ENCODE measurements at regions not wholly inside any gene's neighbourhood (a gene's known extent, or its start where the extent isn't known, plus 50 kb on each side); places are given as distances from the start of the nearest gene placed in this dataset.

GRCh38 chr2:18387441-18388206, 172.8 kb downstream of the RDH14 start (continued):
- no peak for TF ChIP-seq NFE2L2 (IDR thresholded peaks at IDR 0.05; ENCODE audit: low read depth, low read length)

- no peaks in the 10 kb centered on the region for H3K36me3 ChIP-seq (ENCODE audit: control insufficient read depth, insufficient read depth, low read length)
- H3K18ac ChIP-seq (ENCODE audit: low read depth, low read length) = no peak overlapping the region
- H2AK5ac ChIP-seq (ENCODE audit: low read depth, low read length) = no peak overlapping the region
- H3K56ac ChIP-seq (ENCODE audit: extremely low read depth, insufficient read depth, low read length) = no peak overlapping the region
- H2BK120ac ChIP-seq (ENCODE audit: low read depth, low read length) = no peak overlapping the region
- in situ Hi-C loops (cut with MboI; ENCODE audit: low sequenced_read_pairs) = loop anchor here (5.0 kb wide), 1 partner anchor 527 kb away; no protein-coding TSS in a partner anchor
- H3K79me1 ChIP-seq (ENCODE audit: low read depth in 1 of 2, low read length in 2 of 2) = no peaks in the 10 kb centered on the region
- H2BK5ac ChIP-seq (ENCODE audit: low read depth, low read length, poor library complexity, severe bottlenecking) = no peak overlapping the region
- ChIA-PET POLR2A (ENCODE audit: unreplicated experiment) (no interaction called here), CTCF (no interaction called here)
- H3K9ac ChIP-seq (ENCODE audit: low read depth, low read length) = no peak overlapping the region
- H4K8ac ChIP-seq (ENCODE audit: low read depth in 2 of 2, low read length in 2 of 2) = no peak overlapping the region
- no peak overlapping the region for H3K14ac ChIP-seq (replicated peaks; ENCODE audit: low read depth, low read length)
- H2AFZ ChIP-seq (replicated peaks; ENCODE audit: low read length, poor library complexity) = no peak overlapping the region
- no peaks in the 10 kb centered on the region for H3K9me3 ChIP-seq (ENCODE audit: control insufficient read depth, insufficient read depth, low read length)
- WGBS, 2 experiments (ENCODE audit: extremely low coverage in 2 of 2, insufficient read length in 1 of 2) = no CpG with 5 or more reads among the region's 1 CpG
- intact Hi-C loops (cut with micrococcal nuclease) = no loop called here
- H2BK15ac ChIP-seq (ENCODE audit: low read depth, low read length) = no peak overlapping the region
- H3K27me3 ChIP-seq (ENCODE audit: control insufficient read depth, insufficient read depth, low read length) = no peaks in the 10 kb centered on the region; the same call in 1 of the 2 replicates
- no peak overlapping the region for H4K5ac ChIP-seq (ENCODE audit: low read depth, low read length)
- H4K20me1 ChIP-seq (ENCODE audit: insufficient read depth, low read length) = no peaks in the 10 kb centered on the region
- ATAC-seq (ENCODE audit: low read depth) (no peak), DNase-seq (peak; percentile 25)
- H3K4me3 ChIP-seq (ENCODE audit: insufficient read depth, low read depth, low read length) = no peak overlapping the region
- no peak overlapping the region for H3K23ac ChIP-seq (ENCODE audit: low read depth, low read length)
- no peaks in the 10 kb centered on the region for H3K9me1 ChIP-seq (ENCODE audit: insufficient read depth, low read length)
- no peak overlapping the region for H2AK9ac ChIP-seq (replicated peaks; ENCODE audit: low read depth, low read length, poor library complexity)
- no peaks in the 10 kb centered on the region for H3K4me1 ChIP-seq (ENCODE audit: control insufficient read depth, insufficient read depth, low read length)
- H3K27ac ChIP-seq (ENCODE audit: insufficient read depth, low read length) = no peak overlapping the region
- H4K91ac ChIP-seq (ENCODE audit: insufficient read depth, low read depth, low read length) = no peak overlapping the region
- BruUV-seq (replicated peaks) = no TSS peak
- H3K4me2 ChIP-seq (ENCODE audit: low read depth, low read length) = no peak overlapping the region
- no peak overlapping the region for H2BK20ac ChIP-seq (ENCODE audit: low read depth, low read length)
- no peak overlapping the region for H3K4ac ChIP-seq (ENCODE audit: low read depth, low read length)
- no peak for TF ChIP-seq USF2 (IDR thresholded peaks at IDR 0.05; ENCODE audit: low read depth, low read length)
- no peak for TF ChIP-seq BHLHE40 (IDR thresholded peaks at IDR 0.05; ENCODE audit: low read depth, low read length)
- TF ChIP-seq CTCF (conservative IDR thresholded peaks at IDR 0.05; ENCODE audit: low read depth, low read length) = no peak
- TF ChIP-seq RCOR1 (IDR thresholded peaks at IDR 0.05; ENCODE audit: insufficient replicate concordance, low read length) = no peak
- no peak for TF ChIP-seq MAFK (IDR thresholded peaks at IDR 0.05; ENCODE audit: low read depth, low read length)
- TF ChIP-seq CHD1 (IDR thresholded peaks at IDR 0.05; ENCODE audit: low read depth, low read length) = no peak
- TF ChIP-seq RFX5 (IDR thresholded peaks at IDR 0.05; ENCODE audit: low read depth, low read length) = no peak
- TF ChIP-seq CEBPB (IDR thresholded peaks at IDR 0.05; ENCODE audit: low read depth, low read length) = no peak
- no peak for TF ChIP-seq MXI1 (IDR thresholded peaks at IDR 0.05; ENCODE audit: borderline replicate concordance, low read depth, low read length)
- TF ChIP-seq POLR2A (IDR thresholded peaks at IDR 0.05; ENCODE audit: low read depth, low read length) = no peak
- dilution Hi-C loops (cut with HindIII; ENCODE audit: low sequenced_read_pairs, unreplicated experiment) = no loop called here
These were observed 176.2 kb downstream of the RDH14 start for GRCh38 chr2:18384242-18384641.

Measured in IMR-90 (cell line).